HG02610 (cell line): ENCODE measurements at regions not wholly inside any gene's neighbourhood (a gene's known extent, or its start where the extent isn't known, plus 50 kb on each side); places are given as distances from the start of the nearest gene placed in this dataset.
"Not testable (repeated sequence)": the region's sequence is repeated elsewhere in the genome, so short reads cannot be mapped to it uniquely, and the experiment has no call there.

Experiments
- ATAC-seq: cut with Tn5 transposase; IDR thresholded peaks from one replicate; pipeline ENCODE4 v1.9.1; 2021; ENCODE audit warnings: mild to moderate bottlenecking, moderate library complexity; ENCODE audit not compliant: unreplicated experiment

GRCh38 chr5:57776035-57776434, 293.4 kb upstream of the ACTBL2 start:
- ATAC-seq: no peak

GRCh38 chr5:57774439-57774838, 291.8 kb upstream of the ACTBL2 start:
- no peak for ATAC-seq

- no peak for ATAC-seq
Observed at GRCh38 chr5:57772512-57772911, 289.9 kb upstream of the ACTBL2 start.

- ATAC-seq: no peak
Observed at GRCh38 chr5:57770039-57770438, 287.4 kb upstream of the ACTBL2 start.

- no peak for ATAC-seq
Observed at GRCh38 chr5:57768745-57769144, 286.1 kb upstream of the ACTBL2 start.

- no peak for ATAC-seq
Observed at GRCh38 chr5:57764479-57765089, 282.0 kb upstream of the ACTBL2 start.

GRCh38 chr5:57761513-57761912, 278.9 kb upstream of the ACTBL2 start:
- ATAC-seq: no peak

GRCh38 chr5:57754616-57755015, 272.0 kb upstream of the ACTBL2 start:
- no peak for ATAC-seq

GRCh38 chr5:57753446-57753845, 270.8 kb upstream of the ACTBL2 start:
- ATAC-seq: no peak

- no peak for ATAC-seq
Observed at GRCh38 chr5:57751710-57752109, 269.1 kb upstream of the ACTBL2 start.

GRCh38 chr5:57750891-57751290, 268.3 kb upstream of the ACTBL2 start:
- no peak for ATAC-seq

- ATAC-seq: no peak
Observed at GRCh38 chr5:57750282-57750681, 267.7 kb upstream of the ACTBL2 start.

GRCh38 chr5:57749396-57749795, 266.8 kb upstream of the ACTBL2 start:
- no peak for ATAC-seq

- no peak for ATAC-seq
Observed at GRCh38 chr5:57745700-57746651, 263.4 kb upstream of the ACTBL2 start.

GRCh38 chr5:57745029-57745428, 262.4 kb upstream of the ACTBL2 start:
- no peak for ATAC-seq

- ATAC-seq: no peak
Observed at GRCh38 chr5:57741336-57741735, 258.7 kb upstream of the ACTBL2 start.

- ATAC-seq: no peak
Observed at GRCh38 chr5:57738787-57739186, 256.2 kb upstream of the ACTBL2 start.

GRCh38 chr5:57738301-57738700, 255.7 kb upstream of the ACTBL2 start:
- ATAC-seq: no peak

- ATAC-seq: no peak
Observed at GRCh38 chr5:57736716-57737115, 254.1 kb upstream of the ACTBL2 start.

GRCh38 chr5:57735279-57736153, 252.9 kb upstream of the ACTBL2 start:
- not testable (repeated sequence) for ATAC-seq

GRCh38 chr5:57734296-57734695, 251.7 kb upstream of the ACTBL2 start:
- no peak for ATAC-seq
